ENCODE measurements at regions not wholly inside any gene's neighbourhood (a gene's known extent, or its start where the extent isn't known, plus 50 kb on each side); places are given as distances from the start of the nearest gene placed in this dataset.

DNA sequence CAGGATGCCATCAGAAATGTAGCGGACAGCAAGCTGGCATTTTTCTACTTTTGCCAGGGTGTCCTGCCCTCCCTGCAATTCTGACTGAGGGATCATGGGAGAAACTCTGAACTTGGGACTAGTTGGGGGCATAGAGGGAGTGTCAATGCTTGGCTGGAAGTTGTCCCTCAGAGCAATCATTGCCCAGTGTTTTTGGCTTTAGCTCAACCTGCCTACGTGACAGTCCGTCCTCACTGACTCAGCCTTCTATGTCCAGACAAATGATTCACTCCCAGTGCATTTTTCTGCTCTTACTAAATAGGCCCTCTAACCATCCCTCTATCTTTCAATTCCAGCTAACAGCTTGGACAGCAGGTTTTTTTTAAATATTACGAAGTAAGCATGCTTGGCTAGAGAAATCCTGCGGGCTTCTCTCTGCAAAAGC is 627.4 kb downstream of the TLR4 start:
- TF ChIP-seq YY1 (IDR thresholded peaks at IDR 0.05; ENCODE audit: insufficient read depth, insufficient read length) (no peak), ZNF274 (IDR thresholded peaks at IDR 0.05; ENCODE audit: low read depth, low read length) (no peak), SUZ12 (IDR thresholded peaks at IDR 0.05; ENCODE audit: extremely low read depth, insufficient read depth, insufficient read length) (no peak)
- Histone ChIP-seq H3K4me1 (ENCODE audit: insufficient read depth, insufficient read length) (no peaks in the 10 kb centered on the region), H3K9me3 (ENCODE audit: insufficient read depth, low read length) (peaks cover 3% of the 10 kb centered on the region; the same call in 1 of the 2 replicates), H3K36me3 (ENCODE audit: insufficient read depth, insufficient read length, low read length) (no peaks in the 10 kb centered on the region), H3K27me3 (ENCODE audit: insufficient read depth, insufficient read length) (no peaks in the 10 kb centered on the region), H3K4me3 (ENCODE audit: insufficient read length, low read depth) (no peak overlapping the region), H3K9ac (ENCODE audit: insufficient read length, low read depth) (no peak overlapping the region)
- DNase-seq (ENCODE audit: low read depth, low spot score), result no peak

GRCh38 chr9:118336250-118336942 is 632.2 kb downstream of the TLR4 start:
- no peaks in the 10 kb centered on the region for H3K9me3 ChIP-seq (ENCODE audit: insufficient read depth, low read length)
- no peak for DNase-seq (ENCODE audit: low read depth, low spot score)
- no peaks in the 10 kb centered on the region for H3K4me1 ChIP-seq (ENCODE audit: insufficient read depth, insufficient read length)
- no peaks in the 10 kb centered on the region for H3K36me3 ChIP-seq (ENCODE audit: insufficient read depth, insufficient read length, low read length)
- no peaks in the 10 kb centered on the region for H3K27me3 ChIP-seq (ENCODE audit: insufficient read depth, insufficient read length)
- TF ChIP-seq SUZ12 (IDR thresholded peaks at IDR 0.05; ENCODE audit: extremely low read depth, insufficient read depth, insufficient read length), result no peak
- TF ChIP-seq ZNF274 (IDR thresholded peaks at IDR 0.05; ENCODE audit: low read depth, low read length), result no peak
- TF ChIP-seq YY1 (IDR thresholded peaks at IDR 0.05; ENCODE audit: insufficient read depth, insufficient read length), result no peak
- H3K9ac ChIP-seq (ENCODE audit: insufficient read length, low read depth), result no peak overlapping the region
- no peak overlapping the region for H3K4me3 ChIP-seq (ENCODE audit: insufficient read length, low read depth)

- Histone ChIP-seq H3K9ac (ENCODE audit: insufficient read length, low read depth) (no peak overlapping the region), H3K4me3 (ENCODE audit: insufficient read length, low read depth) (no peak overlapping the region), H3K4me1 (ENCODE audit: insufficient read depth, insufficient read length) (no peaks in the 10 kb centered on the region), H3K36me3 (ENCODE audit: insufficient read depth, insufficient read length, low read length) (no peaks in the 10 kb centered on the region), H3K27me3 (ENCODE audit: insufficient read depth, insufficient read length) (no peaks in the 10 kb centered on the region), H3K9me3 (ENCODE audit: insufficient read depth, low read length) (no peaks in the 10 kb centered on the region)
- DNase-seq (ENCODE audit: low read depth, low spot score), result no peak
- no peak for TF ChIP-seq YY1 (IDR thresholded peaks at IDR 0.05; ENCODE audit: insufficient read depth, insufficient read length)
- TF ChIP-seq ZNF274 (IDR thresholded peaks at IDR 0.05; ENCODE audit: low read depth, low read length), result no peak
- no peak for TF ChIP-seq SUZ12 (IDR thresholded peaks at IDR 0.05; ENCODE audit: extremely low read depth, insufficient read depth, insufficient read length)
Measured at GRCh38 chr9:118336943-118337330, 632.7 kb downstream of the TLR4 start.

DNA sequence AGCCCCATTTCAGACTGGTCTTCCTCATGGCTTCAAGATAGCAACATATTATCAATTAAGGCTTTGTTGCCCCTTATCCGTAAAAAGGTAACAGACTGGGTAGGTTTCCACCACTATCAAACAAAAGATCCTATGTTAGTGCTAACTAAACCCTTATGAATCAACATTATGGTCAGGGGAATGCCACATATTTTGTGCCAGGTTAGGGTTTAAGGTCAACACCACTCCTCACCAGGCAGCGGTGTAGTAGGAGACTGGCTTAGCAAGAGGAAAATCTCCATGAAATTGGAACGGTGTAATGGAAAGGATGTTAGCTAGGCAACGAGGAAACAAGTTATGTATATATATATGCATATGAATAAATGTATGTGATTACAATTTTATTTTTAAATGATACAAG is 655.8 kb downstream of the TLR4 start:
- TF ChIP-seq SUZ12 (IDR thresholded peaks at IDR 0.05; ENCODE audit: extremely low read depth, insufficient read depth, insufficient read length), result no peak
- TF ChIP-seq YY1 (IDR thresholded peaks at IDR 0.05; ENCODE audit: insufficient read depth, insufficient read length), result no peak
- no peak for TF ChIP-seq ZNF274 (IDR thresholded peaks at IDR 0.05; ENCODE audit: low read depth, low read length)
- no peaks in the 10 kb centered on the region for H3K36me3 ChIP-seq (ENCODE audit: insufficient read depth, insufficient read length, low read length)
- H3K9ac ChIP-seq (ENCODE audit: insufficient read length, low read depth), result no peak overlapping the region
- no peak overlapping the region for H3K4me3 ChIP-seq (ENCODE audit: insufficient read length, low read depth)
- DNase-seq (ENCODE audit: low read depth, low spot score), result no peak
- no peaks in the 10 kb centered on the region for H3K4me1 ChIP-seq (ENCODE audit: insufficient read depth, insufficient read length)
- H3K27me3 ChIP-seq (ENCODE audit: insufficient read depth, insufficient read length), result no peaks in the 10 kb centered on the region
- H3K9me3 ChIP-seq (ENCODE audit: insufficient read depth, low read length), result peaks cover 13% of the 10 kb centered on the region; the same call in 1 of the 2 replicates

GRCh38 chr9:118362123-118362522 is 657.9 kb downstream of the TLR4 start:
- H3K4me3 ChIP-seq (ENCODE audit: insufficient read length, low read depth), result no peak overlapping the region
- TF ChIP-seq ZNF274 (IDR thresholded peaks at IDR 0.05; ENCODE audit: low read depth, low read length) (no peak), SUZ12 (IDR thresholded peaks at IDR 0.05; ENCODE audit: extremely low read depth, insufficient read depth, insufficient read length) (no peak), YY1 (IDR thresholded peaks at IDR 0.05; ENCODE audit: insufficient read depth, insufficient read length) (no peak)
- no peaks in the 10 kb centered on the region for H3K36me3 ChIP-seq (ENCODE audit: insufficient read depth, insufficient read length, low read length)
- DNase-seq (ENCODE audit: low read depth, low spot score), result no peak
- peaks cover 13% of the 10 kb centered on the region; the same call in 1 of the 2 replicates for H3K9me3 ChIP-seq (ENCODE audit: insufficient read depth, low read length)
- H3K4me1 ChIP-seq (ENCODE audit: insufficient read depth, insufficient read length), result no peaks in the 10 kb centered on the region
- H3K9ac ChIP-seq (ENCODE audit: insufficient read length, low read depth), result no peak overlapping the region
- H3K27me3 ChIP-seq (ENCODE audit: insufficient read depth, insufficient read length), result no peaks in the 10 kb centered on the region

DNA sequence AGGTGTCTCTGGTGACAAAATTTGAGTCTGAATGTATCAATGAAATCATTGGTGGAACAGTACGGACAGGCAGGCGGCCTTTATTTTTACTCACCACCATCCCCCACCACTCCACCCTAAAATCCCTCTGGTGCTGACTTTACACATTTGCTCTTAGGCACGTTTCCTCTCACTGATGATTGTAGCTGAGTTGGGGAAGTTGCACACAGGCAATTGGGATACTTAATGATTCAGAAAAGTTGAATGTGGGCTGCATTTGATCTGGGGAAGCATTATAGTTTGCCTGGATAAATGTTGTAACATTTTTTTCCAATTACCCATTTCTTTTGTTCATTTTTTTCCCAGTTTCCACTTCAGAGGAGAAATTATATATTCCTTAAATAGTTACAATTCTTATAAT is 658.4 kb downstream of the TLR4 start:
- H3K36me3 ChIP-seq (ENCODE audit: insufficient read depth, insufficient read length, low read length), result no peaks in the 10 kb centered on the region
- H3K9me3 ChIP-seq (ENCODE audit: insufficient read depth, low read length), result peaks cover 13% of the 10 kb centered on the region; the same call in 1 of the 2 replicates
- no peak for TF ChIP-seq SUZ12 (IDR thresholded peaks at IDR 0.05; ENCODE audit: extremely low read depth, insufficient read depth, insufficient read length)
- no peak for TF ChIP-seq ZNF274 (IDR thresholded peaks at IDR 0.05; ENCODE audit: low read depth, low read length)
- TF ChIP-seq YY1 (IDR thresholded peaks at IDR 0.05; ENCODE audit: insufficient read depth, insufficient read length), result no peak
- H3K4me1 ChIP-seq (ENCODE audit: insufficient read depth, insufficient read length), result no peaks in the 10 kb centered on the region
- no peak overlapping the region for H3K9ac ChIP-seq (ENCODE audit: insufficient read length, low read depth)
- H3K4me3 ChIP-seq (ENCODE audit: insufficient read length, low read depth), result no peak overlapping the region
- no peaks in the 10 kb centered on the region for H3K27me3 ChIP-seq (ENCODE audit: insufficient read depth, insufficient read length)
- no peak for DNase-seq (ENCODE audit: low read depth, low spot score)

DNA sequence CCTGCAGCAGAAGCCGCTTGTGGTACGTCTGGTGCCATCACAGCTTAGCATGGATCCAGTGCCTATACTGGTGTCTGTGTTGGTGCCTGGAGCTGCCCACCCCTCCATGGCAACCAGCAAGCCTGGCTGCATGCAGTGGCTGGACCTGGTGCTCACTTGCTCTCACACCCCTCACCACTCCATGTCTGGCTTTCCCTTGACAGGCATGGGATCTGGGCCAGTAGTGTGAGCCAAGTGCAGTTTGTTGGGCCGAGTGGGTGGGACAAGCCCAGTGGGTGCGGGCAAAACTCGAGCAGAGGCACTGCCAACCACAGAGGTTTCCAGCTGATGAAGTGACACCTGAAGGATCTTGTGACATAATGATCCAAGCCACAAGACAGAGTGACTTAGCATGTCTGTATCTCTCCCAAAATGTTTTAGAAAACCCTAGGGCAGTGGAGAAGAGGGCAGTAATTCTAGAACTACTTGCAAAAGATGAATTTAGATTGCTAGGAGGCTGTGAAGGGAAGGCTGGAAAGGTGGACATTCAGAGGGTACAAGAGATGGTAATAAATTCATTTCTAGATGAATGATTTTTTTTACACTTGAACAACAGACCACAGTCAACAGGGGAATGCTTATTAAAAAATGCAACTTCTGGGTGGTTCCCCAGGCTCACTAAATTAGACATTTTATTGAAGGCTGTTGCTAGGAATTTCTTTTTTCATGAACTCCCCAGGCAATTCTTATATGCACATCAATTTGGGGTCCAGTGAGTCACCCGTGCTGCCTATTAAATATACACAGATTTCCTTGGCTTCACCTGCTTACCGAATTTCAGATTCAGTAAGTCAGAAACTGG is 660.3 kb downstream of the TLR4 start:
- H3K9me3 ChIP-seq (ENCODE audit: insufficient read depth, low read length), result peaks cover 13% of the 10 kb centered on the region; the same call in 1 of the 2 replicates
- H3K4me1 ChIP-seq (ENCODE audit: insufficient read depth, insufficient read length), result no peaks in the 10 kb centered on the region
- no peak overlapping the region for H3K9ac ChIP-seq (ENCODE audit: insufficient read length, low read depth)
- no peak for DNase-seq (ENCODE audit: low read depth, low spot score)
- TF ChIP-seq SUZ12 (IDR thresholded peaks at IDR 0.05; ENCODE audit: extremely low read depth, insufficient read depth, insufficient read length) (no peak), YY1 (IDR thresholded peaks at IDR 0.05; ENCODE audit: insufficient read depth, insufficient read length) (no peak), ZNF274 (IDR thresholded peaks at IDR 0.05; ENCODE audit: low read depth, low read length) (no peak)
- no peaks in the 10 kb centered on the region for H3K36me3 ChIP-seq (ENCODE audit: insufficient read depth, insufficient read length, low read length)
- H3K4me3 ChIP-seq (ENCODE audit: insufficient read length, low read depth), result no peak overlapping the region
- H3K27me3 ChIP-seq (ENCODE audit: insufficient read depth, insufficient read length), result no peaks in the 10 kb centered on the region
